ENCODE measurements at regions not wholly inside any gene's neighbourhood (a gene's known extent, or its start where the extent isn't known, plus 50 kb on each side); places are given as distances from the start of the nearest gene placed in this dataset.

GRCh38 chr4:117334451-117335188 is 249.2 kb upstream of the TRAM1L1 start:
- H3K4me3 ChIP-seq (ENCODE audit: low read depth, low read length): no peak overlapping the region
- TF ChIP-seq CTCF (IDR thresholded peaks at IDR 0.05; ENCODE audit: low read depth, low read length): no peak
- no peak for TF ChIP-seq POLR2A (IDR thresholded peaks at IDR 0.05; ENCODE audit: extremely low read depth, insufficient read length)
- no peak for TF ChIP-seq MYC (IDR thresholded peaks at IDR 0.05; ENCODE audit: low read depth, low read length)
- TF ChIP-seq, protein P1, sequence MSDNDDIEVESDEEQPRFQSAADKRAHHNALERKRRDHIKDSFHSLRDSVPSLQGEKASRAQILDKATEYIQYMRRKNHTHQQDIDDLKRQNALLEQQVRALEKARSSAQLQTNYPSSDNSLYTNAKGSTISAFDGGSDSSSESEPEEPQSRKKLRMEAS (IDR thresholded peaks at IDR 0.05; ENCODE audit: low read depth, low read length): no peak

DNA sequence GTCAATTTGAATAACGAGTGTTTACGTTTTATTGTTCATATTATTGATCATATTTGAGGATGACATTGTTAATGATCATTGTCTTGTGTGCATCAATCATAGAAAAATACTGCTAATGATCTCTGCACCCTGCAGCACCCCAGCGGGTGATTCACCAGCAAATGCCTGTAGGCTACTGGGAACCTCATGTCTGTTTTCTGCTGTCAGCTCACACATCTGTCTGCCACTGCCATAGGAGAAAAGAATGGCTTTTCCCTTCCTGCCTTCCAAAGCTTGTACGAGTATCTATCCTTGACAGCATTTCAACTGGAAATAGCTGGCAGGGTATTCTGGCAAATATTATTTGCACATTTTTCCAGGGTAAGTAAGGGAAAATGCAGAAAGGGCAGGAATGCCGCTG is 272.1 kb upstream of the TRAM1L1 start:
- no peak for DNase-seq (ENCODE audit: low read depth)
- no peak for TF ChIP-seq POLR2A (IDR thresholded peaks at IDR 0.05; ENCODE audit: extremely low read depth, insufficient read length)
- TF ChIP-seq, protein P1 (IDR thresholded peaks at IDR 0.05; ENCODE audit: low read depth, low read length): no peak
- TF ChIP-seq MYC (IDR thresholded peaks at IDR 0.05; ENCODE audit: low read depth, low read length): no peak
- no peak for TF ChIP-seq CTCF (IDR thresholded peaks at IDR 0.05; ENCODE audit: low read depth, low read length)
- H3K4me3 ChIP-seq (ENCODE audit: low read depth, low read length): no peak overlapping the region

More at GRCh38 chr4:117334451-117335188, 249.2 kb upstream of the TRAM1L1 start:
- no peak for DNase-seq (ENCODE audit: low read depth)

DNA sequence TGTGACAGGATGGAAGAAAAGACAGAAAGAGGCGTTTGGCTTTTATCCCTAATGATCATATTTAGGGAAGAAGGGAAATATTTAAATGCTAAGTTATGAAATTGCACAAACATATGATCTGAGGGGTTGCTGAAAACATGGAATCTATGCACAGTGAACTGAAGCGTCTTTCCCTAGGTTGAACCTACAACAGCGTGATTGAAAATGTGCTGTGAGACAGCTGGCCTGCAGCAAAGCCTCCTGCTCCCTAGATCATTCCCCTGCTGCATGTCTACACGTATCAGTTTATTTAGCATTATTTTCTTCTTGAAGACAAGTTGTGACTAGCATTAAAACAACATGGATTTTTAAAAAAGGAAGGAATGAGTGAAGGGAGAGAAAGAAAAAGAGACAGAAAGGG is 272.5 kb upstream of the TRAM1L1 start:
- TF ChIP-seq POLR2A (IDR thresholded peaks at IDR 0.05; ENCODE audit: extremely low read depth, insufficient read length) (no peak), CTCF (IDR thresholded peaks at IDR 0.05; ENCODE audit: low read depth, low read length) (no peak), MYC (IDR thresholded peaks at IDR 0.05; ENCODE audit: low read depth, low read length) (no peak)
- TF ChIP-seq, protein P1 (IDR thresholded peaks at IDR 0.05; ENCODE audit: low read depth, low read length): no peak
- no peak overlapping the region for H3K4me3 ChIP-seq (ENCODE audit: low read depth, low read length)
- no peak for DNase-seq (ENCODE audit: low read depth)

DNA sequence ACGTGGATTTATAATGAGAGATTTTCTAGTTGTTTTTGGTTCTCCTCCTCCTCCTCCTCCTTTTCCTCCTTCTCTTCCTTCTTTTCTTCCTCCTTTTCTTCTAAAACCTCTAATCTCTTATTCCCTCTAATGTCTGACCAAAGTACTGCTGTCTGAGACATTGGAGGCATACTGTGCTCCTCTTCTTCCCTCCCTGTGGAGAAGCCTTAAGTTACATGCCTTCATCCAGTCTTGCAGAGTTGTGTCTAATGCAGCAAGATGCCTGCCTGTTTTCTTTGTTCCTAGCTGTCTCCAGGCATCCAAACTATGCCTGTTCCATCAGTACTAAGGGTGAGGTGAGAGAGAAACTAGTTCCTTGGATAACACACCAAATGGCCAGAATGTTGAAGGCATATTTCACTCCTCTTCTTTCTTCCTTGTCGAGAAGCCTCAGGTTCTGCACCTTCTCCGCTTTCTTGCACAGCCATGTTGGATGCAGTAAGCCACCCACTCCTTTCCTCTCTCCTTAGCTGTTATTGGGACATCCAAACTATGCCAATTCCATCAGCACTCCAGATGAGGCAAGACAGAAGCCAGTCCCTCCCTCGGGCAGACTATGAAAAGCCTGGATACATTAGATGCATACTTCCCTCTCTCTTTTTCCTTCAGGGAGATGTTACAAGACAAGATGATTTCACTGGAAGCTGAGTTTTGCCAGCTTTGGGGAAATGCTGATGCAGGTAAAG is 285.7 kb upstream of the TRAM1L1 start:
- no peak for TF ChIP-seq CTCF (IDR thresholded peaks at IDR 0.05; ENCODE audit: low read depth, low read length)
- TF ChIP-seq, protein P1 (IDR thresholded peaks at IDR 0.05; ENCODE audit: low read depth, low read length): no peak
- no peak for TF ChIP-seq POLR2A (IDR thresholded peaks at IDR 0.05; ENCODE audit: extremely low read depth, insufficient read length)
- no peak for TF ChIP-seq MYC (IDR thresholded peaks at IDR 0.05; ENCODE audit: low read depth, low read length)
- H3K4me3 ChIP-seq (ENCODE audit: low read depth, low read length): no peak overlapping the region
- no peak for DNase-seq (ENCODE audit: low read depth)

GRCh38 chr4:117375101-117375500 is 289.7 kb upstream of the TRAM1L1 start:
- TF ChIP-seq MYC (IDR thresholded peaks at IDR 0.05; ENCODE audit: low read depth, low read length): no peak
- no peak for DNase-seq (ENCODE audit: low read depth)
- no peak overlapping the region for H3K4me3 ChIP-seq (ENCODE audit: low read depth, low read length)

DNA sequence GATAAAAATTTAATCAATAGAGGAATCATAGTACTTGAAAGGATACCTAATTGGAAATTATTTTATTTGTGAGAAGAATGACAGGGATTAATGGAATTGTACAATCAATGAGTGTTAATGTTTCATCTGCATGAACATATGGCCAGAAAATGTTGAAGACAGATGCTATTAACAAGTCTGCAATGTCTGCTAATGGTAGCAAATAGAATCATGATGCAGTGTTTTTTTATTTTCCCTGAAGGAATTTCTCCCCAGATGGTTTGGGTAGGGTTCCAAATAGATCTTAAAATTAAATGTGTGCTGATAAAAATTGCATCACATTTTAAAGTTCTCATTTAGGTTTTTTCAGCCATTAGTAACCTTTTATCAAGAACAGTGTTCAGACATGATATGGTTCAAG is 291.3 kb upstream of the TRAM1L1 start:
- DNase-seq (ENCODE audit: low read depth): no peak
- H3K4me3 ChIP-seq (ENCODE audit: low read depth, low read length): no peak overlapping the region
- no peak for TF ChIP-seq MYC (IDR thresholded peaks at IDR 0.05; ENCODE audit: low read depth, low read length)
- TF ChIP-seq POLR2A (IDR thresholded peaks at IDR 0.05; ENCODE audit: extremely low read depth, insufficient read length): no peak
- TF ChIP-seq, protein P1 (IDR thresholded peaks at IDR 0.05; ENCODE audit: low read depth, low read length): no peak
- no peak for TF ChIP-seq CTCF (IDR thresholded peaks at IDR 0.05; ENCODE audit: low read depth, low read length)

All from NB4 (cell line).